Glutamatergic neuron (in vitro differentiated cells): ENCODE measurements at regions not wholly inside any gene's neighbourhood (a gene's known extent, or its start where the extent isn't known, plus 50 kb on each side); places are given as distances from the start of the nearest gene placed in this dataset.
"Not testable (repeated sequence)": the region's sequence is repeated elsewhere in the genome, so short reads cannot be mapped to it uniquely, and the experiment has no call there.

ENCODE experiments used
- DNase-seq: peaks from one replicate; pipeline ENCODE4 v3.0.0; 2022
- H3K27ac Mint-ChIP-seq: one replicate; pipeline ENCODE4 v1.8.0; 2020; ENCODE audit warnings: mild to moderate bottlenecking, mixed read lengths, inconsistent platforms; ENCODE audit not compliant: unreplicated experiment
- H3K27me3 Mint-ChIP-seq: one replicate; pipeline ENCODE4 v1.8.0; 2020; ENCODE audit warnings: mild to moderate bottlenecking, moderate library complexity, mixed read lengths, inconsistent platforms; ENCODE audit not compliant: unreplicated experiment
- H3K36me3 Mint-ChIP-seq: one replicate; pipeline ENCODE4 v1.8.0; 2020; ENCODE audit warnings: mild to moderate bottlenecking, mixed read lengths, inconsistent platforms; ENCODE audit not compliant: unreplicated experiment
- H3K4me1 Mint-ChIP-seq: one replicate; pipeline ENCODE4 v1.8.0; 2020; ENCODE audit warnings: mild to moderate bottlenecking, low read depth, mixed read lengths, inconsistent platforms; ENCODE audit not compliant: unreplicated experiment
- H3K4me3 Mint-ChIP-seq: one replicate; pipeline ENCODE4 v1.8.0; 2020; ENCODE audit warnings: mild to moderate bottlenecking, mixed read lengths, inconsistent platforms; ENCODE audit not compliant: unreplicated experiment
- H3K9me3 Mint-ChIP-seq: one replicate; pipeline ENCODE4 v1.8.0; 2020; ENCODE audit warnings: mild to moderate bottlenecking, moderate library complexity, mixed read lengths, inconsistent platforms; ENCODE audit not compliant: unreplicated experiment
- CTCF ChIP-seq: fragments of 200-600 bp; sonication (generic); IDR thresholded peaks from one replicate; pipeline ENCODE4 v1.5.0; 2021; ENCODE audit not compliant: partially characterized antibody, unreplicated experiment

DNA sequence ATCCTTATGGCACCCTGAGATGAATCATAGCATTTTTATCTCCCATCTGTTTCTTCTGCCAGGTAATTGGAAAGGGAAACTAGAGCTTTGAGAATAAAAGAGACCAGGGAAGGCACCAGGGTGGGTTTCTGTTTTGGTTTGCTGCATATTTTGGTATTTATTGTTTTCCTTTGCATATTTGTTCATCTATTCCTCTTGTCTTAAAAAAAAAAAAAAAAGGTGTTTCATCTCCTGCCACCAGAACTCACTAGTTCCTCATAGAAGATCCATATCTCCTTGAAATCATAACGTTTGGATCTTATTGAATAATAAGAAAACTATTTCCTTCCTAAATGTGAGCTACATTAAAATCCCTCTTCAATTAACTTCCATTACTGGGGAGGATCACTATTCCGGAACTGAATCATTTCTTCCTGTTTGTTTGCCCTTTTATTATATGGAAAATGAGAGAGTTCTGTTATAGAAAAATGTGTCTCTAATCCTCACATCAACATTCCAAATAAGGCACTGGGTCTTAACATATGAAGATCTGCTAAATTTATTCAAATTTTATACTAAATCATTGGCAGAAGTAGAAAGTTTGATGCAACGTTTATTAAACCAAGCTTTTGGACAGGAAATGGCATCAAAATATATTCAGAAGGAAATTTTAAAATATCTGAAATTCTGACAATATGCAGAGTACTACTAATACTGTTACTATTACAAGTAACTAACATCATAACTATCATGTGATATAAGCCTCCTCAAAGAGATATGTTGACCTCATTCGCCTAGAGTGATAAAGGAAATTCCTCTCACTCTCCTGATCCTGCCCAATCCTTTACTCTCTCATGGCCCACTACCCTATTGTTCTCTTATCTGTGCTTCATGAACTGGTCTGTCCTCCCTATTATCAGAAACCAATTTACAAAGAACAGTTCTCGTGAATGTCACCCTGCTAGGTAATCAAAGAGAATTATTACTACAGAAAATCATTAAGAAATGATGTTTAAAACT is 229.4 kb upstream of the RSPO3 start:
- H3K27me3 Mint-ChIP-seq, result no peaks in the 10 kb centered on the region
- no peaks in the 10 kb centered on the region for H3K36me3 Mint-ChIP-seq
- no peaks in the 10 kb centered on the region for H3K9me3 Mint-ChIP-seq
- no peak for DNase-seq
- no peaks in the 10 kb centered on the region for H3K4me1 Mint-ChIP-seq
- no peak for TF ChIP-seq CTCF
- no peak overlapping the region for H3K27ac Mint-ChIP-seq
- no peak overlapping the region for H3K4me3 Mint-ChIP-seq

DNA sequence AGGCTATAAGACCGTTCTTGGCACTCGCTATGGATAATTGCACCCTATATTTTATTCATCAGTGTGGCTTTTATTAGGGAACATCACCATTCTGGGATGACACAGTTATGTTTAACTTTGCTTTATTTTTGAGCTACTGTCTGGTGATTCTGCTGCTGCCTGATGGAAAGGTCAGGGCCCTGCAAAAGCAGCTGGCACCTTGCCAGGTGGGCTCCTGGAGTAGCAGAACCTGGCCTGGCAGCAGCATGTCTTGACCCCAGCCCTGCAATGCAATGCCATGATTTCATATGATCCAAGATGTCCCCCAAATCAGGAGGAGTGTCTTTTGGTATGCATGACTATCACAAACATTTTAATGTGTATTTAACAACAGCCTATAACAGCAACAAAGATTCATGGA is 228.4 kb upstream of the RSPO3 start:
- TF ChIP-seq CTCF, result no peak
- H3K4me3 Mint-ChIP-seq, result no peak overlapping the region
- DNase-seq, result no peak
- no peaks in the 10 kb centered on the region for H3K27me3 Mint-ChIP-seq
- no peak overlapping the region for H3K27ac Mint-ChIP-seq
- no peaks in the 10 kb centered on the region for H3K4me1 Mint-ChIP-seq
- H3K9me3 Mint-ChIP-seq, result no peaks in the 10 kb centered on the region
- H3K36me3 Mint-ChIP-seq, result no peaks in the 10 kb centered on the region

DNA sequence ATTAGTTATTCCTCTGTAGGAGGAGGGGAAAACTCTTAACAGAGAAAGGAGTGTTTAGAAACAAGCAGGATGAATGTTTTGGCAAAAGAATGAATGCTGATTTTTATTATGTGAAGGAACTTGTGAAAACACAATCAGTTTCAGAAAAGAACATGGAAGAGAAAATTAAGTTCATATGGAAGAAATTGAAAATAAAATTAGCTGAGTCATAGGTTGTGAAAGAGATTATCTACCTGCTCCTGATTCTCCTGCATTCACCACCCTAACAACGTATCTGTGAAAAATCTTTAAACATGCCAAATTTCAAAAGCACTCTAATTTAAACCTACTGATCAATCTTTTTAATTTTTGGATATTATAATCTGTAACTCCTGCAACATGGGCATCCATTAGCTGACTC is 227.3 kb upstream of the RSPO3 start:
- H3K27ac Mint-ChIP-seq, result no peak overlapping the region
- DNase-seq, result no peak
- no peaks in the 10 kb centered on the region for H3K4me1 Mint-ChIP-seq
- H3K4me3 Mint-ChIP-seq, result no peak overlapping the region
- no peaks in the 10 kb centered on the region for H3K9me3 Mint-ChIP-seq
- H3K36me3 Mint-ChIP-seq, result no peaks in the 10 kb centered on the region
- H3K27me3 Mint-ChIP-seq, result no peaks in the 10 kb centered on the region
- TF ChIP-seq CTCF, result no peak

GRCh38 chr6:126892869-126893268 is 225.6 kb upstream of the RSPO3 start:
- not testable (repeated sequence) for H3K9me3 Mint-ChIP-seq, H3K27me3 Mint-ChIP-seq, H3K27ac Mint-ChIP-seq, H3K4me3 Mint-ChIP-seq, H3K4me1 Mint-ChIP-seq, DNase-seq, H3K36me3 Mint-ChIP-seq

- Mint-ChIP-seq H3K4me1 (no peaks in the 10 kb centered on the region), H3K27ac (no peak overlapping the region), H3K36me3 (no peaks in the 10 kb centered on the region), H3K9me3 (no peaks in the 10 kb centered on the region), H3K27me3 (no peaks in the 10 kb centered on the region), H3K4me3 (no peak overlapping the region)
- no peak for DNase-seq
- TF ChIP-seq CTCF, result no peak
Measured at GRCh38 chr6:126897758-126898157, 220.7 kb upstream of the RSPO3 start.
